Panc1 (cell line): ENCODE measurements at regions not wholly inside any gene's neighbourhood (a gene's known extent, or its start where the extent isn't known, plus 50 kb on each side); places are given as distances from the start of the nearest gene placed in this dataset.

Experiments used
- CTCF ChIP-seq: fragments of 450-650 bp; IDR thresholded peaks from 2 replicates; pipeline ENCODE4 v1.5.1; 2017; ENCODE audit warnings: mild to moderate bottlenecking
- POLR2AphosphoS5 ChIP-seq: IDR thresholded peaks from 2 replicates; pipeline ENCODE4 v1.6.1; 2012; ENCODE audit warnings: mild to moderate bottlenecking, low read depth, low read length, moderate library complexity
- SIN3A ChIP-seq: IDR thresholded peaks from 2 replicates; pipeline ENCODE4 v1.6.1; 2012; ENCODE audit warnings: low read depth, mild to moderate bottlenecking, low read length, moderate library complexity, borderline replicate concordance; ENCODE audit not compliant: insufficient read depth
- TCF7L2 ChIP-seq: IDR thresholded peaks from 2 replicates; pipeline ENCODE4 v1.6.1; 2011; ENCODE audit warnings: mild to moderate bottlenecking, low read depth, low read length, inconsistent platforms
- TF ChIP-seq, protein P1 (sequence below), 2 experiments: IDR thresholded peaks; 2 replicates each; pipeline ENCODE4 v1.6.1; 2011 to 2012; ENCODE audit warnings: low read depth in 2 of 2, control low read depth in 1 of 2, low read length in 1 of 2, mild to moderate bottlenecking in 1 of 2, moderate library complexity in 1 of 2; ENCODE audit not compliant: insufficient read depth in 1 of 2

GRCh38 chr10:37700886-37701780 lies 156.3 kb downstream of the ZNF248 start:
- TF ChIP-seq CTCF, result no peak
- TF ChIP-seq SIN3A, result no peak
- TF ChIP-seq, protein P1, sequence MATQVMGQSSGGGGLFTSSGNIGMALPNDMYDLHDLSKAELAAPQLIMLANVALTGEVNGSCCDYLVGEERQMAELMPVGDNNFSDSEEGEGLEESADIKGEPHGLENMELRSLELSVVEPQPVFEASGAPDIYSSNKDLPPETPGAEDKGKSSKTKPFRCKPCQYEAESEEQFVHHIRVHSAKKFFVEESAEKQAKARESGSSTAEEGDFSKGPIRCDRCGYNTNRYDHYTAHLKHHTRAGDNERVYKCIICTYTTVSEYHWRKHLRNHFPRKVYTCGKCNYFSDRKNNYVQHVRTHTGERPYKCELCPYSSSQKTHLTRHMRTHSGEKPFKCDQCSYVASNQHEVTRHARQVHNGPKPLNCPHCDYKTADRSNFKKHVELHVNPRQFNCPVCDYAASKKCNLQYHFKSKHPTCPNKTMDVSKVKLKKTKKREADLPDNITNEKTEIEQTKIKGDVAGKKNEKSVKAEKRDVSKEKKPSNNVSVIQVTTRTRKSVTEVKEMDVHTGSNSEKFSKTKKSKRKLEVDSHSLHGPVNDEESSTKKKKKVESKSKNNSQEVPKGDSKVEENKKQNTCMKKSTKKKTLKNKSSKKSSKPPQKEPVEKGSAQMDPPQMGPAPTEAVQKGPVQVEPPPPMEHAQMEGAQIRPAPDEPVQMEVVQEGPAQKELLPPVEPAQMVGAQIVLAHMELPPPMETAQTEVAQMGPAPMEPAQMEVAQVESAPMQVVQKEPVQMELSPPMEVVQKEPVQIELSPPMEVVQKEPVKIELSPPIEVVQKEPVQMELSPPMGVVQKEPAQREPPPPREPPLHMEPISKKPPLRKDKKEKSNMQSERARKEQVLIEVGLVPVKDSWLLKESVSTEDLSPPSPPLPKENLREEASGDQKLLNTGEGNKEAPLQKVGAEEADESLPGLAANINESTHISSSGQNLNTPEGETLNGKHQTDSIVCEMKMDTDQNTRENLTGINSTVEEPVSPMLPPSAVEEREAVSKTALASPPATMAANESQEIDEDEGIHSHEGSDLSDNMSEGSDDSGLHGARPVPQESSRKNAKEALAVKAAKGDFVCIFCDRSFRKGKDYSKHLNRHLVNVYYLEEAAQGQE (IDR thresholded peaks at IDR 0.05; ENCODE audit: insufficient read depth in 1 of 2, low read depth in 2 of 2, low read length in 1 of 2), result no peak
- TF ChIP-seq POLR2AphosphoS5, result no peak
- no peak for TF ChIP-seq TCF7L2
